Activated CD8-positive, alpha-beta T cell treated with anti-CD3 and anti-CD28 coated beads for 36 hours (primary cell): ENCODE measurements at regions not wholly inside any gene's neighbourhood (a gene's known extent, or its start where the extent isn't known, plus 50 kb on each side); places are given as distances from the start of the nearest gene placed in this dataset.
"Not testable (repeated sequence)": the region's sequence is repeated elsewhere in the genome, so short reads cannot be mapped to it uniquely, and the experiment has no call there.

Experiments
- ATAC-seq: fragments of 200-7000 bp; cut with Tn5 transposase; one replicate; pipeline ENCODE4 v1.10.0; 2021; ENCODE audit warnings: mild to moderate bottlenecking, moderate library complexity
- CTCF ChIA-PET: fragments of 350-600 bp; sonication (Branson Sonifier 250); formaldehyde crosslinking; loops from one replicate; lab custom pipeline; 2021; ENCODE audit warnings: antibody characterized with exemption; lab: Charles Lee
- POLR2A ChIA-PET: fragments of 350-600 bp; sonication (Branson Sonifier 250); formaldehyde crosslinking; loops from one replicate; lab custom pipeline; 2021; ENCODE audit warnings: antibody characterized with exemption; lab: Charles Lee
- DNase-seq: peaks from one replicate; pipeline ENCODE4 v3.0.0-alpha.2; 2020
- H3K27ac Mint-ChIP-seq: one replicate; pipeline ENCODE4 v1.8.0; 2021; ENCODE audit warnings: mild to moderate bottlenecking, mixed read lengths
- H3K27me3 Mint-ChIP-seq: one replicate; pipeline ENCODE4 v1.8.0; 2021; ENCODE audit warnings: mixed read lengths
- H3K36me3 Mint-ChIP-seq: one replicate; pipeline ENCODE4 v1.8.0; 2021; ENCODE audit warnings: low read depth, mixed read lengths
- H3K4me1 Mint-ChIP-seq: one replicate; pipeline ENCODE4 v1.8.0; 2021; ENCODE audit warnings: low read depth, mixed read lengths
- H3K4me3 Mint-ChIP-seq: one replicate; pipeline ENCODE4 v1.8.0; 2021; ENCODE audit warnings: mild to moderate bottlenecking, moderate library complexity, mixed read lengths
- H3K9me3 Mint-ChIP-seq: one replicate; pipeline ENCODE4 v1.8.0; 2021; ENCODE audit warnings: mixed read lengths
- CTCF ChIP-seq: fragments of 200-600 bp; IDR thresholded peaks from one replicate; pipeline ENCODE4 v1.8.0; 2022; ENCODE audit warnings: antibody characterized with exemption, mild to moderate bottlenecking
- intact Hi-C: fragments of 100-400 bp; cut with micrococcal nuclease; formaldehyde crosslinking; loops from one replicate; pipeline ENCODE4 v1.10.0; 2022

- no peak overlapping the region for H3K4me3 Mint-ChIP-seq
- intact Hi-C loops: no loop called here
These were observed 132.8 kb upstream of the GOT2 start for GRCh38 chr16:58866935-58867334.

GRCh38 chr16:58863761-58864160, 129.6 kb upstream of the GOT2 start:
- H3K9me3 Mint-ChIP-seq: no peaks in the 10 kb centered on the region
- H3K27me3 Mint-ChIP-seq: peaks cover 4% of the 10 kb centered on the region
- DNase-seq: no peak
- H3K4me3 Mint-ChIP-seq: no peak overlapping the region
- no peaks in the 10 kb centered on the region for H3K4me1 Mint-ChIP-seq
- H3K36me3 Mint-ChIP-seq: no peaks in the 10 kb centered on the region
- POLR2A ChIA-PET: no interaction called here
- no peak for TF ChIP-seq CTCF
- CTCF ChIA-PET: no interaction called here
- no peak overlapping the region for H3K27ac Mint-ChIP-seq
- intact Hi-C loops: no loop called here
- no peak for ATAC-seq

More at GRCh38 chr16:58866935-58867334, 132.8 kb upstream of the GOT2 start:
- H3K27me3 Mint-ChIP-seq: peaks cover 3% of the 10 kb centered on the region
- no peak overlapping the region for H3K27ac Mint-ChIP-seq
- DNase-seq: no peak
- ATAC-seq: no peak
- no peaks in the 10 kb centered on the region for H3K4me1 Mint-ChIP-seq
- ChIA-PET POLR2A (no interaction called here), CTCF (no interaction called here)
- H3K36me3 Mint-ChIP-seq: no peaks in the 10 kb centered on the region
- H3K9me3 Mint-ChIP-seq: no peaks in the 10 kb centered on the region
- TF ChIP-seq CTCF: no peak

GRCh38 chr16:58863042-58863441, 128.9 kb upstream of the GOT2 start:
- ATAC-seq (no peak), DNase-seq (no peak)
- Mint-ChIP-seq H3K27ac (no peak overlapping the region), H3K9me3 (no peaks in the 10 kb centered on the region), H3K4me3 (no peak overlapping the region), H3K4me1 (no peaks in the 10 kb centered on the region), H3K36me3 (no peaks in the 10 kb centered on the region), H3K27me3 (peaks cover 8% of the 10 kb centered on the region)
- intact Hi-C loops: no loop called here
- no peak for TF ChIP-seq CTCF
- POLR2A ChIA-PET: no interaction called here
- CTCF ChIA-PET: no interaction called here

GRCh38 chr16:58862334-58863021, 128.4 kb upstream of the GOT2 start:
- H3K9me3 Mint-ChIP-seq: no peaks in the 10 kb centered on the region
- intact Hi-C loops: no loop called here
- TF ChIP-seq CTCF: no peak
- DNase-seq (no peak), ATAC-seq (no peak)
- ChIA-PET CTCF (no interaction called here), POLR2A (no interaction called here)
- H3K4me1 Mint-ChIP-seq: no peaks in the 10 kb centered on the region
- H3K36me3 Mint-ChIP-seq: no peaks in the 10 kb centered on the region
- no peak overlapping the region for H3K27ac Mint-ChIP-seq
- no peak overlapping the region for H3K4me3 Mint-ChIP-seq
- peaks cover 8% of the 10 kb centered on the region for H3K27me3 Mint-ChIP-seq

- Mint-ChIP-seq H3K36me3 (no peaks in the 10 kb centered on the region), H3K27ac (no peak overlapping the region), H3K4me1 (no peaks in the 10 kb centered on the region), H3K27me3 (peaks cover 8% of the 10 kb centered on the region), H3K4me3 (no peak overlapping the region), H3K9me3 (no peaks in the 10 kb centered on the region)
- intact Hi-C loops: no loop called here
- ATAC-seq (no peak), DNase-seq (no peak)
- ChIA-PET CTCF (no interaction called here), POLR2A (interaction anchor here (0.8 kb wide), 1 partner anchor 43 kb away, joined by 3 read pairs; no protein-coding TSS in a partner anchor)
- no peak for TF ChIP-seq CTCF
These were observed 126.0 kb upstream of the GOT2 start for GRCh38 chr16:58859958-58860669.

GRCh38 chr16:58858577-58858976, 124.5 kb upstream of the GOT2 start:
- H3K27me3 Mint-ChIP-seq, DNase-seq, H3K4me3 Mint-ChIP-seq, H3K4me1 Mint-ChIP-seq, ATAC-seq, POLR2A ChIA-PET, H3K27ac Mint-ChIP-seq, CTCF ChIA-PET, H3K36me3 Mint-ChIP-seq, H3K9me3 Mint-ChIP-seq, intact Hi-C loops: not testable (repeated sequence)
